ENCODE measurements at regions not wholly inside any gene's neighbourhood (a gene's known extent, or its start where the extent isn't known, plus 50 kb on each side); places are given as distances from the start of the nearest gene placed in this dataset.
"Not testable (repeated sequence)": the region's sequence is repeated elsewhere in the genome, so short reads cannot be mapped to it uniquely, and the experiment has no call there.

GRCh38 chr2:390959-391358, 103.1 kb upstream of the ALKAL2 start:
- no peak overlapping the region for H3K4me2 ChIP-seq (ENCODE audit: control insufficient read depth, insufficient read depth)
- in situ Hi-C loops (cut with MboI), result no loop called here
- TF ChIP-seq CHD2 (IDR thresholded peaks at IDR 0.05; ENCODE audit: borderline replicate concordance, low read depth, low read length), result no peak
- TF ChIP-seq TCF3 (IDR thresholded peaks at IDR 0.05; ENCODE audit: borderline replicate concordance, insufficient read depth, low read depth, low read length), result no peak
- TF ChIP-seq PAX8 (IDR thresholded peaks at IDR 0.05), result no peak
- TF ChIP-seq ATF7 (IDR thresholded peaks at IDR 0.05; ENCODE audit: low read depth), result no peak
- TF ChIP-seq PML (IDR thresholded peaks at IDR 0.05; ENCODE audit: low read length), result no peak
- TF ChIP-seq EED (IDR thresholded peaks at IDR 0.05; ENCODE audit: low read depth), result no peak
- TF ChIP-seq BCL3 (IDR thresholded peaks at IDR 0.05; ENCODE audit: borderline replicate concordance, insufficient read depth, low read depth, low read length, poor library complexity, severe bottlenecking), result no peak
- TF ChIP-seq HDGF (IDR thresholded peaks at IDR 0.05), result no peak
- TF ChIP-seq SMARCA5 (IDR thresholded peaks at IDR 0.05), result no peak
- TF ChIP-seq NRF1 (conservative IDR thresholded peaks at IDR 0.05; ENCODE audit: low read depth, low read length), result no peak
- TF ChIP-seq HDAC2 (IDR thresholded peaks at IDR 0.05), result no peak
- H4K20me1 ChIP-seq (ENCODE audit: control insufficient read depth, insufficient read depth), result no peaks in the 10 kb centered on the region
- H3K9ac ChIP-seq (ENCODE audit: control insufficient read depth, insufficient read depth, low read length), result no peak overlapping the region
- no peaks in the 10 kb centered on the region for H3K36me3 ChIP-seq (ENCODE audit: control insufficient read depth in 2 of 2, insufficient read depth in 2 of 2, low read length in 1 of 2)
- ChIA-PET SMC1A (ENCODE audit: uncharacterized antibody, unreplicated experiment) (no interaction called here), CTCF (no interaction called here), RAD21 (ENCODE audit: unreplicated experiment) (no interaction called here), POLR2A (no interaction called here)
- H3K4me1 ChIP-seq (ENCODE audit: control insufficient read depth, insufficient read depth, low read length), result no peaks in the 10 kb centered on the region; the same call in 1 of the 2 replicates
- ATAC-seq (no peak), FAIRE-seq (no peak), DNase-seq (ENCODE audit: low read depth, low spot score) (no peak)
- no peak overlapping the region for H3K4me3 ChIP-seq
- no peak overlapping the region for H3K27ac ChIP-seq (ENCODE audit: control insufficient read depth, insufficient read depth)
- no peaks in the 10 kb centered on the region for H3K27me3 ChIP-seq (replicated peaks in 1 of 2; ENCODE audit: control insufficient read depth in 2 of 2, insufficient read depth in 2 of 2, low read length in 1 of 2)
- no peak overlapping the region for H2AFZ ChIP-seq (ENCODE audit: control insufficient read depth, low read depth, low read length)
- intact Hi-C loops (cut with micrococcal nuclease; ENCODE audit: unreplicated experiment), result no loop called here
- no peaks in the 10 kb centered on the region for H3K9me3 ChIP-seq (replicated peaks; ENCODE audit: control insufficient read depth, insufficient read depth, low read length)
- no TSS peak for BruUV-seq (replicated peaks)
- no peaks in the 10 kb centered on the region for H3K79me2 ChIP-seq (ENCODE audit: control insufficient read depth, insufficient read depth, low read length)
- 75% methylated on average over 12 of the region's 14 CpGs for WGBS (ENCODE audit: insufficient coverage, insufficient replicate concordance, low lambda C conversion rate, missing lambda C conversion rate)

- RAD21 ChIA-PET (ENCODE audit: unreplicated experiment); SMC1A ChIA-PET (ENCODE audit: uncharacterized antibody, unreplicated experiment); FAIRE-seq; H4K20me1 ChIP-seq (ENCODE audit: control insufficient read depth, insufficient read depth); H3K27ac ChIP-seq (ENCODE audit: control insufficient read depth, insufficient read depth); H3K4me1 ChIP-seq (ENCODE audit: control insufficient read depth, insufficient read depth, low read length); in situ Hi-C loops (cut with MboI); CTCF ChIA-PET; H3K4me2 ChIP-seq (ENCODE audit: control insufficient read depth, insufficient read depth); H3K9me3 ChIP-seq (replicated peaks; ENCODE audit: control insufficient read depth, insufficient read depth, low read length); BruUV-seq (replicated peaks); ATAC-seq; H3K9ac ChIP-seq (ENCODE audit: control insufficient read depth, insufficient read depth, low read length); H3K36me3 ChIP-seq (ENCODE audit: control insufficient read depth in 2 of 2, insufficient read depth in 2 of 2, low read length in 1 of 2); intact Hi-C loops (cut with micrococcal nuclease; ENCODE audit: unreplicated experiment); H2AFZ ChIP-seq (ENCODE audit: control insufficient read depth, low read depth, low read length); H3K79me2 ChIP-seq (ENCODE audit: control insufficient read depth, insufficient read depth, low read length); H3K27me3 ChIP-seq (replicated peaks in 1 of 2; ENCODE audit: control insufficient read depth in 2 of 2, insufficient read depth in 2 of 2, low read length in 1 of 2); POLR2A ChIA-PET; DNase-seq (ENCODE audit: low read depth, low spot score); H3K4me3 ChIP-seq: not testable (repeated sequence)
- WGBS (ENCODE audit: insufficient coverage, insufficient replicate concordance, low lambda C conversion rate, missing lambda C conversion rate), result 92% methylated on average over 15 of the region's 15 CpGs
Measured at GRCh38 chr2:389985-390384, 102.1 kb upstream of the ALKAL2 start.

- FAIRE-seq; SMC1A ChIA-PET (ENCODE audit: uncharacterized antibody, unreplicated experiment); H3K79me2 ChIP-seq (ENCODE audit: control insufficient read depth, insufficient read depth, low read length); H4K20me1 ChIP-seq (ENCODE audit: control insufficient read depth, insufficient read depth); H3K27me3 ChIP-seq (replicated peaks in 1 of 2; ENCODE audit: control insufficient read depth in 2 of 2, insufficient read depth in 2 of 2, low read length in 1 of 2); H3K9me3 ChIP-seq (replicated peaks; ENCODE audit: control insufficient read depth, insufficient read depth, low read length); H3K4me3 ChIP-seq; H3K27ac ChIP-seq (ENCODE audit: control insufficient read depth, insufficient read depth); ATAC-seq; H2AFZ ChIP-seq (ENCODE audit: control insufficient read depth, low read depth, low read length); H3K9ac ChIP-seq (ENCODE audit: control insufficient read depth, insufficient read depth, low read length); POLR2A ChIA-PET; intact Hi-C loops (cut with micrococcal nuclease; ENCODE audit: unreplicated experiment); CTCF ChIA-PET; H3K36me3 ChIP-seq (ENCODE audit: control insufficient read depth in 2 of 2, insufficient read depth in 2 of 2, low read length in 1 of 2); DNase-seq (ENCODE audit: low read depth, low spot score); BruUV-seq (replicated peaks); RAD21 ChIA-PET (ENCODE audit: unreplicated experiment); H3K4me1 ChIP-seq (ENCODE audit: control insufficient read depth, insufficient read depth, low read length); in situ Hi-C loops (cut with MboI); H3K4me2 ChIP-seq (ENCODE audit: control insufficient read depth, insufficient read depth): not testable (repeated sequence)
- 90% methylated on average over 24 of the region's 24 CpGs for WGBS (ENCODE audit: insufficient coverage, insufficient replicate concordance, low lambda C conversion rate, missing lambda C conversion rate)
Measured at GRCh38 chr2:388752-389151, 100.9 kb upstream of the ALKAL2 start.

All from GM12878 (cell line).